ENCODE measurements at regions not wholly inside any gene's neighbourhood (a gene's known extent, or its start where the extent isn't known, plus 50 kb on each side); places are given as distances from the start of the nearest gene placed in this dataset.

DNA sequence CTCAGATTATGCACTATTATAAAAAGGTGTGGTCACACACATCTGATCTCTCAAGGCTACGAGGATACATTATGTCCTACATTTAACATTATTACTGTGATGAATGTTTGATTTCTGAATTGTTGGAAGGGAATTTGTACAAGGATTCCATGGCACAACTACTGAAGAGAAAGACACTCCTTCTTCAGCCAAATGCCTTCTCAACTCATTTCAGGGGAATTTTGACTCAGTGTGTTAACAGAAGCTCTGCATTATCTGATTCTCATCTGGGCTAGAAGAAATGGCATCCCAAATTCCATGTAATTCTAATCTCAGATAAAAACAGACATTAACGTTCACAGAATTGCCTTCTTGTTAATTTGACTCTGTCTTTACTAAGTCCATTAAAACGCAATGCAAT, 477.7 kb downstream of the PDGFC start:
- DNase-seq, result no peak

DNA sequence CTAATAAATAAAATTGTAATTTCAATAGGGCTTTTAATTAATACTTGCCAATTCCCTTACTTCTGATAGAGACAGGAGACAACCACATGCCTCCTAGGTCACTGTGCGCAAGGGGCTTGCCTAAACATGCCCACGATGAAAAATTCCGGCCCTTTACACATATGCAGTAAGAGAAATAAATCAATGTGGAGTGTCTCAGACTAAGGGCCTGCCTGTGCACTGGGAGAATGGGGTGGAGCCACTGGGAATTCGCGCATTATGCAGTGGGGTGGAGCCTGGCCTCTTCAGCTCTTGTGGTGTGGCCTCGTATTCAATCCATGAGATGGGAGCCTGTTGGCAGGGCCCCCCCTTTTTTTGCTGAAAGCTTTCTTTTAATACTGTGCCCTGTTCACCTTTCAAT, 484.5 kb downstream of the PDGFC start:
- no peak for DNase-seq

DNA sequence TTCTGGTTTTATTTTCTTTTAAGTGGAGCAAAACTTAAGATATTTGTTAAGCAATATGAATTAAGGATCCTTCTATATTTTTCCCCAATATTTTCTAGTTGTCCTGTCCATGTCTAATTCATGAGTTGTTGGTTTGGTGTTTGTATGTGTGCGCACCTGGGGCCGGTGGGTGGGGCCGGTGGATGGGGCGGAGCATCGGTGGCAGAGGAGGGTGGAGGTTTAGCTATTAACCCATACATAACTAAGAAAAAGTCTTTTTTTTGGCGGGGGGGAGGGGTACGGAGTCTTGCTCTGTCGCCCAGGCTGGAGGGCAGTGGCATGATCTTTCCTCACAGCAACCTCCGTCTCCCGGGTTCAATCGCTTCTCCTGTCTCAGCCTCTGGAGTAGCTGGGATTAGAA, 489.8 kb downstream of the PDGFC start:
- no peak for DNase-seq

DNA sequence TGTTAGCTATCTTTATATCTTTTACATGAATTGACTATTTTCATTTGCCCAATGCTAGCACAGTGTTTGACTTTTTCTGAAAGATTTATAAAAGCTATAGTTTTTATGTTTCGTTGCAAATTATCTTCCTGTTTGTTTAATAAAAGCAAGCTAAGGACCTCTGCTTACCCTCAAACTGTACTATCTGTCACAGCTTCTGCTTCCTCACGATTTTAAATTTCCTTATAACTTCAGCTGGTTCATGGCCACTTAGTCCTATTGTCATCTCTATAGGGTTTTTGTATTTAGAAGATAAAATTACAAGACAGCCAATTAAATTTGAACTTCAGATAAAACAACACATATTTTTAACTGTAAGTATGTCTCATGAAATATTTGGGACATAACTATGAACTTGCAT, 494.0 kb downstream of the PDGFC start:
- DNase-seq, result no peak

DNA sequence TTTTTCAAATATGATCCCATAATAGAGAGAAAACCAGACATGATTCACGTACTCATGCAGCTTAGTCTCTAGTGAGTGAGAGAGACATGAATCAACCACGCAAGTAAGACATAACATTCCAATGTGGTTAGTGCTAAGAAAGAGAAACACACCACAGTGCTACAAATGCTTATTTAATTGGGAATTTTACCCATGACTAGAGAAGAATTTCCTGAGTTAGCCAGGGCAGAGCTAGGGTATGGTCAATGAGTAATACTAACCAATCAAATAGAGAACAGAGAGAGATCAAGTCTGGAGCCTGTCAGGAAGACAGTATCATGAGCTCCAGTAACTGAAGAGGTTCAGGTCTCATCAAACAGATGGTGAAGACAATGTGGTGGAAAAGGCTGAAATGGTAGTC, 495.2 kb downstream of the PDGFC start:
- DNase-seq, result no peak

DNA sequence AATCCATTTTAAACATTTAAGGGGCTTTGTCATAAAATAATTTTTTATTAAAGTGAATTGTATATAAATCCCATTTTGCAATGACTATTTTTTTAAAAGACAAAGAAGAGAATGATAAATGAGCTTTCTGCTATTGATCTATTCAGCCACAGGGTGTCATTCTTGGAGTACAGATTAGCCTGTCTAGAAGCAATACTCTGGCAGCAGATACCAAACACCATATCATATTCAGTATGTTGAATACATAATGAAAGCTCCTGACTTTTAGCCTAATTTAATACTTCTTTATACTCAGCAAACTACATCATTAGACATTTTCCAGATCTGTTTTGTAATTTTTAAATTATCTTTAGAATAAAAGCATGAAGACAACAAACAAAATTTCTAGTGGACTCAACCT, 496.3 kb downstream of the PDGFC start:
- DNase-seq, result no peak

DNA sequence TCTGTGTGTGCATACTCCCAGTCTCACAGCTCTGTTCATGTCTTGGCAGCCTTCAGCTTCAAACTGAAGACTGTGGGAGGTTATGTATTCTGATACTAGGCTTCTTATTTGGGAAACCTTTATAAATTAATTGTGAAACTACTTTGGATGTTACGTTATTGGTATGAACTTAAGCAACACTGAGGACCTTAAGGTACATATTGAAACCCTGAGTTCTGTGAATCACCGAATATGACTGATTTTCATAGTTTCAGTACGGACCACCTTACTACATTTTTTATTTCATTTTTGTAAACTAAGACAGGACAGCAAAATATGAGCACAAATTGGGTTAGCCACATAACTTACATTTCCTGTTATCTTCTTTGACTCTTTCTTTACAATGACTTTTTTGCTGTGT, 498.4 kb downstream of the PDGFC start:
- no peak for DNase-seq

DNA sequence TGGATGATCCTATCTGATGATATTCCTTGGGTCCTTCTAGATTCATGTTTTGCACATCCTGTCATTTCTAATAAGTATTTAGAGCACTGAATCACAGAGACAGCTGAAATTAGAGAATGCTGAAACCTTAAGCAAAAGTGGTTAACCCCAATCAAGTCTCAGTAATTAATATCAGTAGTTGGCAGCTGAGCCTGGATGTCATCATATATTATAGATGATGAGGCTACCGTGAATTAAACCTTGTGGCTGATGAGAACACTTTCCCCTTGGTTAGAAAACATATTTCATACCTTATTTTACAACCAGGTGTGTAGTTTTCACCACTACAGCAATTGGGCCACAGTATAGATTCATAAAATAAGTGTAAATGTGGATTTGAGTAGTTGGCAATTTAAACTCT, 499.0 kb downstream of the PDGFC start:
- no peak for DNase-seq

DNA sequence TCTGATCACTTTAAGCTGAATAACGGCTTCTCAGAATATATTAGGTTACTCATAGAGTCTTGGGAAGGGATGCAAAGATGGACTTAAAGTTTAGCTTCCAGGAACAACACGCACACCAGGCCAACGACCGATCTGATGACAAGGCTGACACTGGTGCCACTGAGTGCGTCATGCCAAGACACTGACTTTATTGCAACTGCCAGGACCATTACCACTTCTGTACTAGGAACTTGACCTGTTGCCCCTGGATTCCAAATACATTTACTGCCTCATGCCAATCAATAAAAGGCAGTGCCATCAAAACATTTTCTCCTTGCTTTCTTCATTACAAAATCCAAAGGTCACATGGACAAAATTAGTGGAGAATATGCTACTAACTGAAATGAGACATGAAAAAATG, 505.9 kb upstream of the CTSO start:
- DNase-seq, result no peak

DNA sequence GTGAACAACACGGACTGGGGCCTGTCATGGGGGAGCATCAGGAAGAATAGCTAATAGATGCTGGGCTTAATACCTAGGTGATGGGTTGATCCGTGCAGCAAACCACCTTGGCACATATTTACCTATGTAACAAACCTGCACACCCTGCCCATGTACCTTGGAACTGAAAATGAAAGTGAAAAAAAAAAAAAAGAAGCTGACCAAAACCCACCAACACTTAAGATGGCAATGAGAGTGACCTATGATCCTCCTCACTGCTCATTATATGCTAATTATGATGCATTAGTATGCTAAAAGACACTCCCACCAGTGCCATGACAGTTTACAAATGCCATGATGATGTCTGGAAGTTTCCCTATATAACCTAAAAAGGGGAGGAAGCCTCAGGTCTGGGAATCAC, 503.2 kb upstream of the CTSO start:
- no peak for DNase-seq

DNA sequence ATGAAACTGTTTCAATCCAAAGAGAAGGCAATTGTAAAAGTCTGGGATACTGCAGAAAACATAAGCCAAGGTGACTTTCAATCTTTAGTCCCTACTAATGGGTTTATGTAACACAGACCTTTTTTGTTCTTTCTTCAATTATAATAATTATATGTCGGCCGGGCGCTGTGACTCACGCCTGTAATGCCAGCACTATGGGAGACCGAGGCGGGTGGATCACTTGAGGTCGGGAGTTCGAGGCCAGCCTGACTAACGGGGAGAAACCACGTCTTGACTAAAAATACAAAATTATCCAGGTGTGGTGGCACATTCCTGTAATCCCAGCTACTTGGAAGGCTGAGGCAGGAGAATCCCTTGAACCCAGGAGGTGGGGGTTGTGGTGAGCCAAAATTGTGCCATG, 489.8 kb upstream of the CTSO start:
- DNase-seq, result no peak

DNA sequence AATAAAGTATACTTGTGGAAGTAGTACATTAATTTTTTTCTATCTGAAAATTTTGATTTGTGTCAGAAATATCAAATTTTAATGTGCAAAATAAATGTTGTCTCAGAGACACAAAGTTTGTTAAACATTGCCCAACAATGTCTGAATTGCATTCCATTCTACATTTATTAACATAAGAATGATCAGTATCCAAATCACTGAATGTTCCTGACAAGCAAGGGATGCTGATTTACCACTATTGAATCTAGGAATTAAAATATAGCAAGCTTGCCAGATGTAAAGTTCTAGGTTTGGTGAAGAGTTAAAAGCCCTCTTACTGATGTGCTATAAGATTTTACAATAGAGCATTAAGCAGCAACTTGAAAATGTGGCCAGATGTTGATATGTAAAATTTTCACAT, 489.2 kb upstream of the CTSO start:
- DNase-seq, result no peak

DNA sequence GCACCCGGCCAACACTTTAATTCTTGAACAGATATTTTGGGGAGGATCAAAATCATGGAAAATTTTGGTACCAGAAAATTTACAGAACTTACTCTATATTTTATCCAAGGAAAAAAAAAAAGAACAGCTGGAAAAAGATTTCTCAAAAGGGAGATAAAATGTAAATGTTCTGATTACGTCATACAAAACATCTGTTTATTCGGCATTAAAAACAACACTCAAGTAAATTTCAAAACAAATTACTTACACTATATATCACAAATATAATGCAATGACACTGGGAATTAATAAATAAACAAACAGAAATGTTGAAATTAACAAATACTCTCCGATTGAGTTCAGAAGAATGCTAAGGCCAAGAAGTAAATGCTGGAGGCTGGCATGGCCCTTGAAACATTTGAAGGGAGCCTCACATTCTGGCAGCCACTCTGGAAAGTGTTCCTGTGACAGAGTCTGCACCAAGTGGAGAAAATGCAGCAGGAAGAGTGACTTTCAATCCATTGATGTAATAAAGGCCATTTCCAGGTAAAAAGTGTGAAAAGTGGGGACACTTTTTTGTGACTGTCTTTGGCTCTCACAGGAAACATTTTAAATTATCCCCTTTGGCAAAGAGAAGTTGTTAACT, 486.0 kb upstream of the CTSO start:
- DNase-seq, result no peak

DNA sequence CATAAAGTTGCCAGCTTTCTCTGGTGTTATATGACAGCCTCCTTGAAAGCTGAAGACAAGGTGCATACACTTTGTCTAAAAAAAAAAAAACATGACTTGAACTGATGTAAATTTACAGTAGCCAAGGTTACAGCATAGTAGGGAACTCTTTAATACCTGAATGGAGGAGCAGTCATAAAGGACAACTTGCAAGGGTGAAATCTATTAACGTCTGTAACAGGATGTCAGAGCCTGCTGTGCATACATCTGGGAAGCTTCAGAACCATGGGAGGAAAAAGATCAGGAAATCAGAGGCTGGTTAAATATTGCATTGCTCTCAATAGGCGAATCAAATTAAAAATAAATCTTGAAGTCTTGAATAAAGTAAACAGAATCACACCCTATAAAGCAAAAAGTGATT, 484.0 kb upstream of the CTSO start:
- no peak for DNase-seq

DNA sequence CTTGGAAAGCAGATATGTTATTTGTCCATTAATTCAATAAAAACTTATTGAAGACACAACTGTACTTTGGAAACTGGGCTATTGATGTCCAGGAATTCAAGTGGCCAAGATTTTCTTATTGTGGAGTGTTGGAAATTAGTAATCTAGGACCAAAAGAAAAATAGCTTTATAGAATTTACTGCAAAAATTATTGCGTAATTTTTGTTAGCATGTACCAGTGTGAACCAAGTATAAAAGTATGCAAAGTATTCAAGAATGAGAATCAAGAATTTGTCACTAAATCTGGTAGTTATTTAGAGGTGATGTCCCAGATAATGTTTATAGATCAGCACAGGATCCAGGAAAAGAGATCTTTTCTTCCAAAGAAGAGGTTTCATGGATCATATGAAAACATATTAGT, 468.9 kb upstream of the CTSO start:
- no peak for DNase-seq

DNA sequence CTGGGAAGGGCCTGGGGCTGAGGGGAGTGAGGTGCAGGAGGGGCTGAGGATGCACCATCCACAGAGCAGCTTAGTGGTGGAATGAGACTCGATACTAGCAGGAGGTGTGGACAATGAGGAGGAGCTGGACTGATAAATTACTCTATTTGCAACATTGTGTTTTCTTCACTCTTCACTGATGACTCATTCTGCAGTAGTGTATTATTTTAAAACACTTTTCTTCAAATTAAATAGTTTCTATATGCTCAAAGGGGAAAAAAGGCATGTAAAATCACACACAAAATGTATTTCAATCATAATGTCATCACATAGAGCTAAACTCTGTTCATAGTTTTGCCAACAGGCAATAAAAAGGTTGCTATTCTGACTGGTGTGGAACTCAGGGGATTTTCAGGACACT, 467.0 kb upstream of the CTSO start:
- DNase-seq, result no peak

DNA sequence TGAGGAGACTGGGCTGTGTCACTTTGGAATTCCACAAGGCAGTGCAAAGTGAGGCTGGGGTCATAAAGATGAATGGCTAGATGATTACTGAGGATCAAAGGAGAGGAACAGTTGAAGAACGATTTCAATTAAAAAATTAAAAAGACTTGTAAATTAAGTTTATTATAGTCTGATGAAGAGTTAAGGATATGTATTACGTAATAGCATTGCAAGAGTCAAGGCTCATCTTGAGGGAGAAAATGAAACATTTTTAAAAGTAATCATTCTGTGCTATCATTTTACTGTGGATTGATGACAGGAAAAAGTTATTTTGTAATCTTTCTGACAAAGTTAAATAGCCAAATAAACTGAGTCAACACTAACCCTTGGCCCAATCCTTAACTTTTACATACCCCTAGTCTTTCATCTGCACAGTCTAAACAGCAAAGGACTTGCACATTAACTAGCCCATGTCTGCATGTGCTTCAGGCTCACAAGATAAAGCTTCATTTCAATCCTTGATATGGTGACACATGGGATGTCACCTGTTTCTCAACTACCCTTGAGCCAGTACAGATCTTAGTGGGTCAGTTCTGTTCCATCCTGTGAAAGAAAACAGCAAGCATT, 465.5 kb upstream of the CTSO start:
- no peak for DNase-seq

DNA sequence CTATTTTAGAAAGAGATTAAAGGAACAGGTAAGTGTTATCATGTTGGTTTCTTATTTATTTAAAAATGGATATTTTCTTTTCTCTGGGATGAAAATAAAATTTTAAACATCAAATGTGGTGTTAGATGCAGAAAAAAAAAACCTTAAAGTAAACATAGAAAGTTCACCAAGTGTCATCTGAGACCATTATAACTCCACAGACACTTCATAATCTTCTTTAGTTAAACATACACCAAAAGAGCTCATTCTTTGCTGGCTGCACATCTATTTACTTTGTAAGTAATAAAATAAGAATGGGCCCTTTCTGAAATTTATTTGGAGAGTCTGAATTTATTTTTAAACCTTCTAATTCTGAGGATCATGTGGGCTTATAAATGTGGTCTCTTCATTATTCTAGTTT, 460.7 kb upstream of the CTSO start:
- no peak for DNase-seq

DNA sequence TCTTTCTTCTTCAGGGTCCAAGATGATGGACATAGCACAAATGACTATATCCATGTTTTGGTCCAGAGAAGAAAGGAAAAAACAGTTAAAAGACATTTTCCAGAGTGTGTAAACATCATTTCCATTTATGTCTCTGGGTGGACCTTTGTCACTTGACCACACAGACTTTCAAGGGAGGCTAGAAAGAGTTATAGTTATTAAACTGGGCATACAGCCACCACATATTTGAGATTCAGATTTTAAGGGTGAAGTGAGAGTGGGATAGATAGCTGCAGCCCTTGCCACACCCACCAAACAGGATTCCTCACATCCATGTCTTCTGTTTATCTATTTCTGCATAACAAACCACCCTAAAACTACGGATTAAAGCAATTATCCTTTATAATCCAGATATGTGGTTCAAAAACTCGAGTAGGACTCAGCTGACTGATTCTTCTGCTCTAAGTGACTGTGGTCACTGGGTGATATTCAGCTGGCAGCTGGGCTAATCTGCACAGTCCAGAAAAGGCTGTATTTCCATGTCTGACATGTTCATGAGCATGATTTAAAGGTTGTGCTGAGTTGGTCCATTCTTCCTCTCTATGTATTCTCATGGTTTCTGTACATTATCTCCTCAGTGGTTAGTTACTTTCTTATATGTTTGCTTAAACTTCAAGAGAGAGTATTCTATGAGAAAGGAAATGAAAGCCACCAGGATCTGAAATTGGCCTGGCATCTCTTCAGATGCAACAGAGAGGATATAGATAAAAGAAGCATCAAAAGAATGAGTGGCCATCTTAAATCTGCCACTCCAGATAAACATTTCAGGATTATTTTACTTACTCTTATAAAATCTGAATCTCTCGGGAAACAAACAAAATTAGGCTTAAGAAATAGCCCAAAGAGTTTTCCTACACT, 459.8 kb upstream of the CTSO start:
- DNase-seq, result no peak

DNA sequence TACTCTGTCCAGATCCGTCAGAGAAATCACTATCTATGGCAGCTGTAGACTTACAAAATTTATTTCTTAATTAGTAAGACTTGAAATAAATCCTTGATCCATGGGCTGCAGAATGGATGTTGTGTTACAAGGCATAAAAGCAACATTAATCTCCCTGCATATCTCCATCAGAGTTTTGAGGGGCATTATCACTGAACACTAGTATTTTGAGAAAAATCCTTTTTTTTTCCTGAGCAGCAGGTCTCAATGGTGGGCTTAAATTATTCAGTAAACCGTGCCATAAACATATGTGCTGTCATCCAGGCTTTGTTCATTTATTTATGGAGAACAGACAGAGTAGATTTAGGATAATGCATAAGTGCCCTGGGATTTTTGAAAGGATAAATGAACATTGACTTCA, 457.9 kb upstream of the CTSO start:
- DNase-seq, result no peak

DNA sequence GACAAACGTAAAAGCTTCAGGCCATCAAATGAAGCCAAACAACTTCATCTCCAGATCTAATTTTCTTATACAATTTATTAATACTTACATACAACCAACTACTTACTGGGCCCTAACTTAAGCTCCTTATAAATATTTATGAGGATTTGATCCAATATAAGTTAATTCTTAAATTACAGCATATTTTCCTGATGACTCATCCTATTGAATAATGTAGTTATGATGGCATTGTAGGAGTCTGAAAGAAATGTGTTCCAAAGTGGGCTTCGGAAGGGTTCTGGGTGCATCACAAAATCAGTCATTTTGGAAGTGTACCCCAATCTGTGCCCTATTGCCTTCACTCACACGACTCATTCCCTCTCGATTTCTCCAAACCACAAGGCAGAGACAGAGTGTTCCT, 455.1 kb upstream of the CTSO start:
- DNase-seq, result no peak

DNA sequence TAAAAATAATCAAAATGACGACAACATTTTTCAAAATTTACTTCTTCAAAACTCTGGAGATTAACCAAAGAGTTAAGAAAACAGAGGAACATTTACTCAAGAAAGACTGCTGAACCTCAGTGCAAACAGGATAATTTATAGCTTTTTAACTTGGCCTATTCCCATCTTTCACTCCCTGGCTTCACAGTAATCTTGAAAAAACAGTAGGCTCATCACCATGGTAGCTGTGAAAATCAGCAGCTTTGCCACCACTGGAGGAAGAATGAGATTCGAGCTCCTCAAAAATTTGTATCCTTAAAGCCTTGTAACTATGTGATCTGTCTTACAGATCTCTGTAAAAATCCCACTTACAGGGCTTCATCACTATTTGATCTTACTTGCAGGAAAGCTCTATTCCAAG, 447.7 kb upstream of the CTSO start:
- DNase-seq, result no peak

DNA sequence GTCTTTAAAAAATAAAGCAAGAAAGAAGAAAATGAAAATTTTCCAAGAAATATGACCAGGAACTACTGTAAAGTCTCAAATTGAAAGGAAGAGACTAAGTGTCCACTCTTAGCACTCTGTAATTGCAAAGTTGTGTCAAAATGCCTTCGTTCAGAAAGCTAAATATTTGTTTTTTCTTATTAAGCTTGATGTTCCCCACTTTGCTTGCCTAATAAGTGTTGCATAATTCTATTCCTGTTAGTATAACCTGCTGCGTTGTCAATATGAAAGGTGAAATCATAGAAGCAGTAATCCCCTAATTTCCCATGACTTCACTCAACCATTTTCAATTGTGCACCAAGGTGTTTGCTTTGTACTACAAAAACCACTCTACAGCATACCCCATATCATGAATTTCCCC, 442.9 kb upstream of the CTSO start:
- no peak for DNase-seq

DNA sequence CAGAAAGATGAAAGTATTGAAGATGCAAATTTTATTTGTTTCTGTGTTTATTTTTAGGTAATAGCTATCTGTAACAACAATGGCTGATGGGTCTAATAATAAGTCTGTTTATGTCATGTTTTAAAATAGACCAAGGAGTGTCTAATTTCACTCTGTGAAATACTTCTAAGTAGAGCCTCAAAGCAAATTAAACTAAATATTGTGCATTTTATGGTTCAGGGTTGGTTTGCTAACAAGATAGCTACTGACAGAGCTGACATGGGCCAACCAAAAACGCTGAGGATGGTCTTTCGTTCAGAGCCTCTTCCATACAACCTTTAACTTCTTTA, 437.6 kb upstream of the CTSO start:
- no peak for DNase-seq
